Breast epithelium (tissue), 4 donors: ENCODE measurements at regions not wholly inside any gene's neighbourhood (a gene's known extent, or its start where the extent isn't known, plus 50 kb on each side); places are given as distances from the start of the nearest gene placed in this dataset.

Experiments
- DNase-seq, 2 donors: peaks; one replicate each; pipeline ENCODE4 v3.0.0-alpha.2; 2019; ENCODE audit warnings: low spot score in 2 of 2
- H3K27ac ChIP-seq, 2 donors: fragments of 200-600 bp; sonication (generic) in 1 of 2; one replicate each; pipeline ENCODE4 v1.5.1; 2016 to 2019; ENCODE audit warnings: mild to moderate bottlenecking in 1 of 2
- H3K27me3 ChIP-seq, 2 donors: fragments of 200-600 bp; sonication (generic) in 1 of 2; one replicate each; pipeline versions ENCODE4 v1.5.1 to v1.6.0; 2017 to 2019; ENCODE audit warnings: control low read depth in 1 of 2, mild to moderate bottlenecking in 1 of 2
- H3K36me3 ChIP-seq: fragments of 200-600 bp; one replicate; pipeline ENCODE4 v1.5.1; 2019
- H3K4me1 ChIP-seq, 2 donors: fragments of 200-600 bp; sonication (generic); one replicate each; pipeline ENCODE4 v1.5.1; 2016 to 2019; ENCODE audit warnings: control low read depth in 1 of 2
- H3K4me3 ChIP-seq, 3 donors: fragments of 200-600 bp; sonication (generic); 1 replicate in 2 of 3; 2 replicates in 1 of 3; pipeline ENCODE4 v1.5.1; 2016 to 2019; ENCODE audit warnings: mild to moderate bottlenecking in 3 of 3, moderate library complexity in 2 of 3
- H3K9me3 ChIP-seq, 2 donors: fragments of 200-600 bp; sonication (generic) in 1 of 2; one replicate each; pipeline ENCODE4 v1.5.1; 2016 to 2019; ENCODE audit warnings: control low read depth in 1 of 2
- POLR2A ChIP-seq: fragments of 450-650 bp; IDR thresholded peaks from one replicate; pipeline ENCODE4 v1.6.1; 2016; ENCODE audit warnings: antibody characterized with exemption, mild to moderate bottlenecking, moderate library complexity
- POLR2AphosphoS5 ChIP-seq, 3 donors: sonication (generic); formaldehyde crosslinking; IDR thresholded peaks; one replicate each; pipeline ENCODE4 v1.6.1; 2017; ENCODE audit warnings: antibody characterized with exemption in 3 of 3
- intact Hi-C: fragments of 100-400 bp; cut with DNase I; formaldehyde crosslinking; loops from one replicate; pipeline ENCODE4 v1.15.1; 2023; ENCODE audit warnings: low total_unique reads
- TF ChIP-seq, protein P1 (sequence below), 3 donors: fragments of 450-650 bp; IDR thresholded peaks; one replicate each; pipeline ENCODE4 v1.5.1; 2016 to 2017; ENCODE audit warnings: antibody characterized with exemption in 3 of 3, mild to moderate bottlenecking in 3 of 3, moderate library complexity in 3 of 3

DNA sequence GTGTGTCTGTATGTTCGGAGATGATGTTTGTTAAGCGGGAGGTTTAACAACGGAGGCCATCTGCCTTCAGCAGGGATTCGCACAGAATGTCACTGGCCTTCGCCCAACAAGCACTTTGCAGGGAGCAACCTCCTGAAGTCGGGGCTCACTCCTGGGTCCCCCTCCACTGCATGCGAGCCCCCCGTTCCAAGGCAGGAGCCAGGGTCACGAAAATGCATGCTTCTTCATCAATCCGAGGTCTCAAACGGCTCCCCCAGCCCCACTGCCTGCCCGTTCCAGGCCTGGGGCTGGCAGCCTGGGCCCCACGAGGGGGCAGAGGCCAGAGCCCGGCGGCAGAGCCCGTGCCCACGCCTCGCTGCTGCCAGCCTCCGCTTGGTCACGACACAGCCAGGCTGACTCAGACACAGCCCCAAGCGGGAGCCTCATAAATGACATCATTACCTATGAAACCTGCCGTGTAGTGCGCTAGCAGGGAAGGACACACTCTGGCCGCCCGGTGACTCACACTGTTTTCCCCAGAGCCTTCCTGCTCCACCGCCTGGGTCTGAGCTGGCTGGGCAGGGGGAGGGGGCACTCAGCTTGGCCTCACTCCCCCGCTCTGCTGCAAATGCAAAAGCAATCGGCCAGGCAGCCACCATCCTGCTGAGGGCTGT lies 169.5 kb upstream of the RTL1 start:
- peak overlapping the region in 1 of 3 donors; percentile 3 for H3K4me3 ChIP-seq
- intact Hi-C loops = no loop called here
- DNase-seq = peak; percentile 83 to 86
- no peak for TF ChIP-seq POLR2AphosphoS5 (IDR thresholded peaks at IDR 0.05)
- TF ChIP-seq, protein P1, sequence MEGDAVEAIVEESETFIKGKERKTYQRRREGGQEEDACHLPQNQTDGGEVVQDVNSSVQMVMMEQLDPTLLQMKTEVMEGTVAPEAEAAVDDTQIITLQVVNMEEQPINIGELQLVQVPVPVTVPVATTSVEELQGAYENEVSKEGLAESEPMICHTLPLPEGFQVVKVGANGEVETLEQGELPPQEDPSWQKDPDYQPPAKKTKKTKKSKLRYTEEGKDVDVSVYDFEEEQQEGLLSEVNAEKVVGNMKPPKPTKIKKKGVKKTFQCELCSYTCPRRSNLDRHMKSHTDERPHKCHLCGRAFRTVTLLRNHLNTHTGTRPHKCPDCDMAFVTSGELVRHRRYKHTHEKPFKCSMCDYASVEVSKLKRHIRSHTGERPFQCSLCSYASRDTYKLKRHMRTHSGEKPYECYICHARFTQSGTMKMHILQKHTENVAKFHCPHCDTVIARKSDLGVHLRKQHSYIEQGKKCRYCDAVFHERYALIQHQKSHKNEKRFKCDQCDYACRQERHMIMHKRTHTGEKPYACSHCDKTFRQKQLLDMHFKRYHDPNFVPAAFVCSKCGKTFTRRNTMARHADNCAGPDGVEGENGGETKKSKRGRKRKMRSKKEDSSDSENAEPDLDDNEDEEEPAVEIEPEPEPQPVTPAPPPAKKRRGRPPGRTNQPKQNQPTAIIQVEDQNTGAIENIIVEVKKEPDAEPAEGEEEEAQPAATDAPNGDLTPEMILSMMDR (IDR thresholded peaks at IDR 0.05) = peak in 1 of 3 donors; percentile 12
- no peaks in the 10 kb centered on the region for H3K36me3 ChIP-seq
- no peaks in the 10 kb centered on the region for H3K9me3 ChIP-seq
- H3K27me3 ChIP-seq = peaks cover 0 to 23% of the 10 kb centered on the region in 2 donors
- H3K4me1 ChIP-seq = peaks cover 0 to 3% of the 10 kb centered on the region in 2 donors
- H3K27ac ChIP-seq = peak overlapping the region in 1 of 2 donors; percentile 32

DNA sequence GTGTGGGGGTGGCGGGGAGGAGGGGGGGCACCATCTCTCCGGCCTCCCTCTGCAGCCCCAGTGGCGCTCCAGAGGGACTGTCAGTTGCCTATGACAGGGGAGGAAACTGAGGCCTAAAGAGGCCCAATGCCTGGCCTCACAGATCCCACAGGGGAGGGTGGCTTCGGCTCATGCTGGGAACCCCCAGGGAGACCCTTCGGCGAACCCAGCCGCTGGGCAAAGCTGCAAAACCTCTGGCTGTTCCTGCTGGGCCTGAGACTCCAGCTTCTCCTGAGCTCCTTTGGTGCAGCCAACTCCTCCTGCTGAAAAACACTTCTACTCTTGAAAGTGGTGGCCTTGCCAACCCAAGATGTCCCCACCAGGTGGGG lies 170.1 kb upstream of the RTL1 start:
- H3K27ac ChIP-seq = no peak overlapping the region
- peak overlapping the region in 1 of 3 donors; percentile 3 for H3K4me3 ChIP-seq
- peak in 1 of 2 donors; percentile 11 for DNase-seq
- TF ChIP-seq POLR2AphosphoS5 (IDR thresholded peaks at IDR 0.05) = no peak
- TF ChIP-seq, protein P1 (IDR thresholded peaks at IDR 0.05) = no peak
- no peak for TF ChIP-seq POLR2A
- H3K36me3 ChIP-seq = no peaks in the 10 kb centered on the region
- peaks cover 0 to 27% of the 10 kb centered on the region in 2 donors for H3K27me3 ChIP-seq
- H3K4me1 ChIP-seq = peaks cover 0 to 3% of the 10 kb centered on the region in 2 donors
- no peaks in the 10 kb centered on the region for H3K9me3 ChIP-seq
- intact Hi-C loops = no loop called here

DNA sequence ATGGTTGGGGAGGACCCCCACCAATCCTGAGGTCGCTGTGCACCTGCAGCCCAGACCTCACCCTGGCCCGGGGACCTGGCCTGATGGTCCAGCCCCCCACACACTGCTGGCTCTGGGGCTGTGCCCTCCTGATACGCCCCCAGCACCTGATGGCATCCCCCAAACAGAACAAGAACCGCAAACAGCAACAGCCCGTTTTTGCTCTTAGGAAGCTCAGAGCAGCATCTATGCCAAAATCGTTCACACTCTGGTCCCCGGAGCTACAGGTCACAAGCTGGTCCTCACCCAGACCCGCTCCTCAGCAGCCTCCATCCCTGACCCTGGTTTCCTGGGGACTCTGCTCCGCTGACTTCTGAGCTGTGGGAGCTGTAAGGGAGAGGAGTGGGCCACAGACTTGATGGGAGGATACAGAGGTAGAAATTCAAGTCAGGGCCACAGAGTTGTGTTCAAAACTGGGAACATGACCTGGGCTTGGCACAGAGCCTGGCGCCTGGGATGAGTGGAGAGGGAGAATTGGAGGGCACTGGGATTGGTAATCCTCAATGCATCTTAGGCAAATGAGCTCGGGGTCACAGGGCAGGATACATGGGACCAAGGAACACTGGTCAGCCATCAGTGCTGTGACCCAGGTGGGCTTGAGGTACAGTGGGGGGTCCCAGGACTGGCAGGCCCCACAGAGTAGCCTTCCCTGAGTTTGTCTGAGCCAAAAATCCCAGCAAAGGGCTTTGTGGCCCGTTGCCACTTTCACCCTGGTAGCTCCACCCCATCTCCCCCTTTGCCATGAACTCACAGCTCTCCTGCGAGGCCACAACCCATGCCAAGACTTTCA lies 170.9 kb upstream of the RTL1 start:
- no peak overlapping the region for H3K27ac ChIP-seq
- H3K27me3 ChIP-seq = peaks cover 0 to 32% of the 10 kb centered on the region in 2 donors
- TF ChIP-seq, protein P1 (IDR thresholded peaks at IDR 0.05) = no peak
- no peak for TF ChIP-seq POLR2A
- intact Hi-C loops = no loop called here
- no peak overlapping the region for H3K4me3 ChIP-seq
- DNase-seq = peak in 1 of 2 donors; percentile 15
- H3K36me3 ChIP-seq = no peaks in the 10 kb centered on the region
- peaks cover 0 to 3% of the 10 kb centered on the region in 2 donors for H3K4me1 ChIP-seq
- H3K9me3 ChIP-seq = no peaks in the 10 kb centered on the region

DNA sequence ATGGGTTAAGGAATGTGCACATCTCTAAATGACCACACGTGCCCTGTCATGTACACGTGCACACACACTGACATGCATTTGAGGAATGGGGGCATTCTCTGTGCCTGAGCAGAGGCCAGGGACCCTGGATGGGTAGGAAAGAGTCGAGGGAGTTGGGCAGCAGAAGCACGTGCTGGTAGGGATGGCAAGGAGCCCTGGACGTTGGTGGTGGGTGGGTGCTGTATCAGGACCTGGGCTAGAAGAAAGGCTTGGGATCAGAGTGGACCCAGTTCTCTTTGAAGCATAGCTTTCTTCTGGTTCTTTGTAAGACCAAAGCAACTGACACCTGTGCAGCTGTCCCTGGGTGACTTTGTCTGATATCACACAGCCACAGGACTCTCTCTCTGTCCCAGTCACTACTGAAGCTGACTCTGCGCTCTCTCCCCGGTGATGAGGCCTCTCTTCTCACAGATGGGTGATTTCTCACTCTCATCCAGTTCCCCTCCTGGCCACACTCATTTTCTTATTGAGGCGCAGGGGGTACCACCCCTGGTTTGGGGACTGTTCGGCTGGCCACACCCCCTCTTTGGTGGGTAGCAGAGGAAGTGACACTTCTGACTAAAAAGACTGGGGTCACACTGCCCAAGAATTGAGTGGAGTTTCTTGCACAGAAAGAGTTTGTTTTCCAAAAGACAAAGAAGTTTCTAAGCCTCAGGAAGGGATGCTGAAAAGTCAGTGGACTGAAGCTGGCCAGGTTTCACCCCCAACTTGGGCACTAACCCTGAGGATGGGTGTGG lies 171.7 kb upstream of the RTL1 start:
- peaks cover 0 to 32% of the 10 kb centered on the region in 2 donors for H3K27me3 ChIP-seq
- intact Hi-C loops = no loop called here
- no peaks in the 10 kb centered on the region for H3K9me3 ChIP-seq
- TF ChIP-seq POLR2AphosphoS5 (IDR thresholded peaks at IDR 0.05) = no peak
- H3K36me3 ChIP-seq = no peaks in the 10 kb centered on the region
- no peak overlapping the region for H3K27ac ChIP-seq
- H3K4me3 ChIP-seq = no peak overlapping the region
- H3K4me1 ChIP-seq = peaks cover 0 to 3% of the 10 kb centered on the region in 2 donors
- peak in 1 of 2 donors; percentile 11 for DNase-seq

DNA sequence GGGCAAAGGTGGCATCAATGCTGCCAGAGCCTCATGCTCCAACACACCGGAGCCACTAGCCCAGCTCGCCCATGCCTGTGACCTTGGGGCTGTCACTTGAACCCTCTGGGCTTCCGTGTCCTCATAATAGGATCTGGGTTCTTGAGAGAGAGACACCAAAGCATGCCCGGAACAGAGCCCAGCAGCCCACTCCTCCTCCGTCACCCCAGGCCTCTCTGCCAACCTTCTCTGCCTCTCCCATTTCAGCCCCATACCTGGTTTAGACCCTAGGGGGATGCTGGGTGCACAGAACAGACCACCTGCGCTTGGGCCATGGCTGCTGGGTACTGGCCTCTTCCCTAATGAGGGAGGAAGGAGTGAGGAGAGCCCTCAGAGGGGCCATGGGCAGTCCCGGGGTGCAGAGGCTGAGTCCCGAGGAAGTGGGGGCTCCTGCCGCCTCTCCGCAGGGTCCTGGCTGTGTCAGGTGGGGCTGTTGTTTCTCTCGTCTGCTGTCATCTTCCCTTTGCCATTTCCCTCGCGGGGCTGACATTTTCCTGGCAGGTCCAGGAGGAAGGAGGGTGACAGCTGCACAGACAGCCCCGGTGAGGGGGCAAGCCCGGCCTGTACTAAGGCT lies 172.4 kb upstream of the RTL1 start:
- intact Hi-C loops = no loop called here
- no peaks in the 10 kb centered on the region for H3K36me3 ChIP-seq
- DNase-seq = peak in 1 of 2 donors; percentile 7
- peaks cover 0 to 32% of the 10 kb centered on the region in 2 donors for H3K27me3 ChIP-seq
- no peak overlapping the region for H3K27ac ChIP-seq
- H3K4me1 ChIP-seq = peaks cover 0 to 3% of the 10 kb centered on the region in 2 donors
- H3K9me3 ChIP-seq = peaks cover 0 to under 1% of the 10 kb centered on the region in 2 donors
- H3K4me3 ChIP-seq = no peak overlapping the region
- TF ChIP-seq POLR2A = no peak
- TF ChIP-seq, protein P1 (IDR thresholded peaks at IDR 0.05) = no peak
- no peak for TF ChIP-seq POLR2AphosphoS5 (IDR thresholded peaks at IDR 0.05)
